RWPE2 (cell line): ENCODE measurements at regions not wholly inside any gene's neighbourhood (a gene's known extent, or its start where the extent isn't known, plus 50 kb on each side); places are given as distances from the start of the nearest gene placed in this dataset.
"Not testable (repeated sequence)": the region's sequence is repeated elsewhere in the genome, so short reads cannot be mapped to it uniquely, and the experiment has no call there.

Experiments used
- ATAC-seq: fragments of 200-7000 bp; cut with Tn5 transposase; 3 replicates; pipeline ENCODE4 v1.9.1; 2021; ENCODE audit warnings: low read depth
- DNase-seq: peaks from one replicate; pipeline ENCODE4 v3.0.0-alpha.2; 2020; ENCODE audit warnings: low spot score
- H3K27ac ChIP-seq: fragments of 450-650 bp; 2 replicates; pipeline ENCODE4 v1.5.1; 2017; ENCODE audit warnings: mild to moderate bottlenecking; ENCODE audit not compliant: poor library complexity, severe bottlenecking
- H3K27me3 ChIP-seq: fragments of 250-450 bp; sonication (Bioruptor Pico); 2 replicates; pipeline ENCODE4 v1.5.1; 2021; ENCODE audit warnings: mild to moderate bottlenecking, moderate library complexity; ENCODE audit not compliant: insufficient read depth, poor library complexity, severe bottlenecking
- H3K36me3 ChIP-seq: fragments of 250-450 bp; sonication (Bioruptor Pico); 2 replicates; pipeline ENCODE4 v1.5.1; 2020; ENCODE audit warnings: low read depth, mild to moderate bottlenecking, moderate library complexity
- H3K4me1 ChIP-seq: fragments of 250-450 bp; sonication (Bioruptor Pico); 2 replicates; pipeline ENCODE4 v1.5.1; 2021; ENCODE audit warnings: mild to moderate bottlenecking, moderate library complexity; ENCODE audit not compliant: insufficient read depth, poor library complexity, severe bottlenecking
- H3K4me3 ChIP-seq: fragments of 250-450 bp; sonication (Bioruptor Pico); 2 replicates; pipeline ENCODE4 v1.5.1; 2021; ENCODE audit warnings: mild to moderate bottlenecking, moderate library complexity; ENCODE audit not compliant: severe bottlenecking
- H3K9me3 ChIP-seq: fragments of 250-450 bp; sonication (Bioruptor Pico); 2 replicates; pipeline ENCODE4 v1.5.1; 2021; ENCODE audit warnings: mild to moderate bottlenecking, moderate library complexity; ENCODE audit not compliant: severe bottlenecking
- TF ChIP-seq, protein P1 (sequence below): fragments of 450-650 bp; IDR thresholded peaks from one replicate; pipeline ENCODE4 v1.5.1; 2017; ENCODE audit warnings: mild to moderate bottlenecking, moderate library complexity; ENCODE audit not compliant: poor library complexity, severe bottlenecking

GRCh38 chr13:110978390-110978789 is 63.5 kb upstream of the ANKRD10 start:
- Histone ChIP-seq H3K27me3 (peaks cover 5% of the 10 kb centered on the region), H3K4me3 (no peak overlapping the region), H3K4me1 (no peaks in the 10 kb centered on the region), H3K36me3 (no peaks in the 10 kb centered on the region), H3K9me3 (no peaks in the 10 kb centered on the region), H3K27ac (no peak overlapping the region)
- TF ChIP-seq, protein P1, sequence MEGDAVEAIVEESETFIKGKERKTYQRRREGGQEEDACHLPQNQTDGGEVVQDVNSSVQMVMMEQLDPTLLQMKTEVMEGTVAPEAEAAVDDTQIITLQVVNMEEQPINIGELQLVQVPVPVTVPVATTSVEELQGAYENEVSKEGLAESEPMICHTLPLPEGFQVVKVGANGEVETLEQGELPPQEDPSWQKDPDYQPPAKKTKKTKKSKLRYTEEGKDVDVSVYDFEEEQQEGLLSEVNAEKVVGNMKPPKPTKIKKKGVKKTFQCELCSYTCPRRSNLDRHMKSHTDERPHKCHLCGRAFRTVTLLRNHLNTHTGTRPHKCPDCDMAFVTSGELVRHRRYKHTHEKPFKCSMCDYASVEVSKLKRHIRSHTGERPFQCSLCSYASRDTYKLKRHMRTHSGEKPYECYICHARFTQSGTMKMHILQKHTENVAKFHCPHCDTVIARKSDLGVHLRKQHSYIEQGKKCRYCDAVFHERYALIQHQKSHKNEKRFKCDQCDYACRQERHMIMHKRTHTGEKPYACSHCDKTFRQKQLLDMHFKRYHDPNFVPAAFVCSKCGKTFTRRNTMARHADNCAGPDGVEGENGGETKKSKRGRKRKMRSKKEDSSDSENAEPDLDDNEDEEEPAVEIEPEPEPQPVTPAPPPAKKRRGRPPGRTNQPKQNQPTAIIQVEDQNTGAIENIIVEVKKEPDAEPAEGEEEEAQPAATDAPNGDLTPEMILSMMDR = no peak
- no peak for DNase-seq
- no peak for ATAC-seq

DNA sequence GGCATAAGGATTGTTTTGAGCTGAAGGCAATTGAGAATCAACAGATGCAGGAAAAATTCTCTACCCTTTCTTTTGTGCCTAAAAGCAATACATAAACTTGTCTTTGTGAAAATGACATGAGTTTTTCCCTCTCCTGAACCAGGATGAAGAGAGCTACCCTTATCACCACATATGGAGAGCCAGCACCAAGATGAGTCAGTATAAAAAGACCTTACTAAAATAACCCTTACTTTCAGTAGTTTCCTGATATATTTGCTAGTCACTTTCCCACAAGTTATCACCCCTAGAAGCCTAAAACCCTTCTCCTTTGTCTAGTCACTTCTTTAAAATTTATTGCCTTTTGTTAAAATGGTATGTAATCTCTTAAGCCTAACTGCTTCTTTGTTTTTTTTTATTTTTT is 61.9 kb upstream of the ANKRD10 start:
- Histone ChIP-seq H3K36me3 (no peaks in the 10 kb centered on the region), H3K4me1 (no peaks in the 10 kb centered on the region), H3K27ac (no peak overlapping the region), H3K9me3 (no peaks in the 10 kb centered on the region), H3K27me3 (peaks cover 4% of the 10 kb centered on the region), H3K4me3 (no peak overlapping the region)
- TF ChIP-seq, protein P1 = no peak
- DNase-seq = no peak
- no peak for ATAC-seq

GRCh38 chr13:110973007-110973700 is 58.3 kb upstream of the ANKRD10 start:
- Histone ChIP-seq H3K4me1 (no peaks in the 10 kb centered on the region), H3K27ac (no peak overlapping the region), H3K27me3 (no peaks in the 10 kb centered on the region), H3K4me3 (no peak overlapping the region), H3K36me3 (no peaks in the 10 kb centered on the region), H3K9me3 (no peaks in the 10 kb centered on the region)
- DNase-seq (no peak), ATAC-seq (no peak)
- TF ChIP-seq, protein P1 = no peak

DNA sequence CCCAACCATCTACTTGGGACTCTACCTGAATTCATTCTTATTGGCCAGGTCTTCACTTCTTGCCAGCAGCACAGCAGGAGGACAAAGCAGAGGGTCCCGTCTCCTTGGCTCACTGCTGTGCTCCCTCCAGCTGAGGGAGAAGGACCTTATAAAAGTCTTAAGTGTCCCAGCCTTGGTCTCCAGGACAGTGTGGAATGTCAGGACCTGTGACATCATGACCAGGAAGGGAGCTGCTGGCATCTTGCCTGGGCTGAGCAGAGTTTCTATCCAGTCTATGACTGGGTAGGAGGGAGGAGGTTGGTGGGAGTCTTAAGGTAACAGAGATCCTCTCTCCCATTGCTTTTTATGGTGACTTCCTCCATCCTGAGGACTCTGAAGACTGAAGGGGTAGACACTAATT is 56.6 kb upstream of the ANKRD10 start:
- DNase-seq (no peak), ATAC-seq (no peak)
- TF ChIP-seq, protein P1 = no peak
- no peak overlapping the region for H3K4me3 ChIP-seq
- no peaks in the 10 kb centered on the region for H3K9me3 ChIP-seq
- H3K27ac ChIP-seq = no peak overlapping the region
- no peaks in the 10 kb centered on the region for H3K36me3 ChIP-seq
- H3K27me3 ChIP-seq = no peaks in the 10 kb centered on the region
- peaks cover 8% of the 10 kb centered on the region for H3K4me1 ChIP-seq

GRCh38 chr13:110967156-110967855 is 52.4 kb upstream of the ANKRD10 start:
- H3K9me3 ChIP-seq, H3K27me3 ChIP-seq, H3K36me3 ChIP-seq, DNase-seq, ATAC-seq, H3K4me3 ChIP-seq: not testable (repeated sequence)
- Histone ChIP-seq H3K27ac (peak overlapping the region; percentile 18), H3K4me1 (peaks cover 21% of the 10 kb centered on the region)
